SK-N-SH (cell line): ENCODE measurements at regions not wholly inside any gene's neighbourhood (a gene's known extent, or its start where the extent isn't known, plus 50 kb on each side); places are given as distances from the start of the nearest gene placed in this dataset.

Experiments
- CTCF ChIA-PET: fragments of 300-600, 350-600 bp; formaldehyde crosslinking; extraction: SDS; loops from one replicate; lab custom pipeline; 2021; lab: Yijun Ruan, JAX
- POLR2A ChIA-PET: fragments of 350-600 bp; sonication (Branson Sonifier 250); formaldehyde crosslinking; extraction: SDS; loops from one replicate; lab custom pipeline; 2020; ENCODE audit warnings: antibody characterized with exemption, inconsistent platforms; lab: Yijun Ruan, JAX
- DNase-seq: peaks from one replicate; pipeline ENCODE4 v3.0.0; 2012
- H2AFZ ChIP-seq: fragments of 200-600 bp; sonication (generic); 2 replicates; pipeline ENCODE4 v1.8.1; 2016; ENCODE audit warnings: antibody characterized with exemption, mild to moderate bottlenecking, low read depth
- H3F3A ChIP-seq: fragments of 200-600 bp; sonication (generic); replicated peaks from 2 replicates; pipeline ENCODE3; 2016; ENCODE audit warnings: antibody characterized with exemption, mild to moderate bottlenecking; ENCODE audit not compliant: insufficient read depth
- H3K27ac ChIP-seq, 2 experiments: fragments of 200-500 bp in 1 of 2; fragments of 200-600 bp in 1 of 2; sonication (Bioruptor generic) in 1 of 2; sonication (generic), shearing (Covaris generic) in 1 of 2; 2 replicates each; pipeline versions ENCODE4 v1.5.1 to v1.6.1; 2014 to 2016; ENCODE audit warnings: low read depth in 2 of 2, inconsistent platforms in 1 of 2, low read length in 1 of 2, mild to moderate bottlenecking in 1 of 2, mixed read lengths in 1 of 2
- H3K27me3 ChIP-seq: fragments of 200-600 bp; sonication (generic), shearing (Covaris generic); 2 replicates; pipeline ENCODE4 v1.6.1; 2016; ENCODE audit warnings: mixed run types; ENCODE audit not compliant: insufficient read depth
- H3K36me3 ChIP-seq, 2 experiments: fragments of 200-500 bp in 1 of 2; fragments of 200-600 bp in 1 of 2; sonication (Bioruptor generic) in 1 of 2; sonication (generic) in 1 of 2; replicated peaks in 1 of 2; 2 replicates each; pipeline versions ENCODE3 to v1.5.1; 2014 to 2016; ENCODE audit warnings: low read length in 1 of 2, mild to moderate bottlenecking in 1 of 2; ENCODE audit not compliant: insufficient read depth in 2 of 2, control insufficient read depth in 1 of 2
- H3K4me1 ChIP-seq, 2 experiments: fragments of 200-500 bp in 1 of 2; fragments of 200-600 bp in 1 of 2; sonication (Bioruptor generic) in 1 of 2; sonication (generic), shearing (Covaris generic) in 1 of 2; 2 replicates each; pipeline versions ENCODE4 v1.5.1 to v1.6.1; 2014 to 2016; ENCODE audit warnings: low read depth in 1 of 2, low read length in 1 of 2, mixed run types in 1 of 2; ENCODE audit not compliant: insufficient read depth in 2 of 2, control insufficient read depth in 1 of 2
- H3K4me2 ChIP-seq: fragments of 200-600 bp; sonication (generic), shearing (Covaris generic); 2 replicates; pipeline ENCODE4 v1.6.1; 2017; ENCODE audit warnings: mixed run types
- H3K4me3 ChIP-seq, 2 experiments: fragments of 200-500 bp in 1 of 2; fragments of 200-600 bp in 1 of 2; sonication (Bioruptor generic) in 1 of 2; sonication (generic), shearing (Covaris generic) in 1 of 2; 2 replicates each; pipeline versions ENCODE4 v1.5.1 to v1.8.1; 2014 to 2016; ENCODE audit warnings: low read depth in 2 of 2, inconsistent platforms in 1 of 2, low read length in 1 of 2, mild to moderate bottlenecking in 1 of 2, mixed read lengths in 1 of 2, moderate library complexity in 1 of 2
- H3K79me2 ChIP-seq: fragments of 200-600 bp; sonication (generic); 2 replicates; pipeline ENCODE4 v1.8.1; 2017; ENCODE audit warnings: mild to moderate bottlenecking; ENCODE audit not compliant: insufficient read depth
- H3K9ac ChIP-seq: fragments of 200-600 bp; sonication (generic); 2 replicates; pipeline ENCODE4 v1.6.1; 2017; ENCODE audit warnings: mixed run types
- H3K9me2 ChIP-seq: fragments of 200-600 bp; sonication (generic); 2 replicates; pipeline ENCODE4 v1.6.1; 2017; ENCODE audit warnings: mixed run types
- H3K9me3 ChIP-seq: fragments of 200-600 bp; sonication (generic); 2 replicates; pipeline ENCODE4 v1.6.1; 2017; ENCODE audit warnings: mixed run types, mild to moderate bottlenecking, moderate library complexity
- H4K20me1 ChIP-seq: fragments of 200-600 bp; sonication (generic); 2 replicates; pipeline ENCODE4 v1.6.1; 2017; ENCODE audit warnings: mild to moderate bottlenecking, mixed run types; ENCODE audit not compliant: insufficient read depth
- CHD2 ChIP-seq: fragments of 150-350 bp; IDR thresholded peaks from 2 replicates; pipeline ENCODE4 v1.6.1; 2018; ENCODE audit warnings: low read length; ENCODE audit not compliant: partially characterized antibody
- CTCF ChIP-seq: fragments of 200-600 bp; sonication (generic); IDR thresholded peaks from 2 replicates; pipeline ENCODE4 v1.6.1; 2017; ENCODE audit warnings: antibody characterized with exemption, mild to moderate bottlenecking, moderate library complexity
- ELF1 ChIP-seq: IDR thresholded peaks from 2 replicates; pipeline ENCODE4 v1.4.0; 2012
- EP300 ChIP-seq, 2 experiments: IDR thresholded peaks; 2 replicates each; pipeline versions ENCODE4 v1.4.0 to v1.6.1; 2012; ENCODE audit warnings: borderline replicate concordance in 1 of 2, low read depth in 1 of 2, low read length in 1 of 2
- EZH2phosphoT487 ChIP-seq: fragments of 200-600 bp; sonication (generic); IDR thresholded peaks from 2 replicates; pipeline ENCODE4 v1.6.1; 2017; ENCODE audit warnings: low read depth, mixed run types, mild to moderate bottlenecking, antibody characterized with exemption, moderate library complexity, borderline replicate concordance
- FOSL2 ChIP-seq: IDR thresholded peaks from 2 replicates; pipeline ENCODE4 v1.4.0; 2012; ENCODE audit warnings: low read depth, mild to moderate bottlenecking, moderate library complexity, borderline replicate concordance
- GABPA ChIP-seq: IDR thresholded peaks from 2 replicates; pipeline ENCODE4 v1.4.0; 2012; ENCODE audit warnings: low read depth, mild to moderate bottlenecking
- GATA2 ChIP-seq: sonication (generic); formaldehyde crosslinking; IDR thresholded peaks from 2 replicates; pipeline ENCODE4 v1.5.0; 2020; ENCODE audit warnings: mild to moderate bottlenecking, missing genetic modification reagents
- JUND ChIP-seq: IDR thresholded peaks from 2 replicates; pipeline ENCODE4 v1.4.0; 2012
- MXI1 ChIP-seq: IDR thresholded peaks from 2 replicates; pipeline ENCODE4 v1.6.1; 2012; ENCODE audit warnings: mild to moderate bottlenecking, low read depth, low read length, improper control_type of control experiment
- NFIC ChIP-seq: IDR thresholded peaks from 2 replicates; pipeline ENCODE4 v1.4.0; 2012; ENCODE audit warnings: borderline replicate concordance
- NRF1 ChIP-seq: IDR thresholded peaks from 2 replicates; pipeline ENCODE4 v1.6.1; 2012; ENCODE audit warnings: low read depth, mild to moderate bottlenecking, low read length
- PBX3 ChIP-seq: IDR thresholded peaks from 2 replicates; pipeline ENCODE4; 2012
- POLR2AphosphoS5 ChIP-seq: IDR thresholded peaks from 2 replicates; pipeline ENCODE4 v1.6.1; 2012; ENCODE audit warnings: low read depth, low read length
- RAD21 ChIP-seq: IDR thresholded peaks from 2 replicates; pipeline ENCODE4 v1.6.1; 2012; ENCODE audit warnings: mild to moderate bottlenecking, low read length
- RCOR1 ChIP-seq: fragments of 150-350 bp; IDR thresholded peaks from 2 replicates; pipeline ENCODE4 v1.6.1; 2017; ENCODE audit warnings: antibody characterized with exemption, low read length
- RFX5 ChIP-seq: IDR thresholded peaks from 2 replicates; pipeline ENCODE4 v1.6.1; 2012; ENCODE audit warnings: mild to moderate bottlenecking, improper control_type of control experiment, low read length
- RXRA ChIP-seq: IDR thresholded peaks from 2 replicates; pipeline ENCODE4 v1.4.0; 2012; ENCODE audit warnings: low read depth, mild to moderate bottlenecking, borderline replicate concordance
- SIN3A ChIP-seq: IDR thresholded peaks from 2 replicates; pipeline ENCODE4 v1.6.1; 2012; ENCODE audit warnings: low read depth, mild to moderate bottlenecking, low read length, moderate library complexity, borderline replicate concordance
- SMC3 ChIP-seq: IDR thresholded peaks from 2 replicates; pipeline ENCODE4 v1.6.1; 2012; ENCODE audit warnings: low read depth, low read length, improper control_type of control experiment
- TAF1 ChIP-seq: IDR thresholded peaks from 2 replicates; pipeline ENCODE4 v1.6.1; 2012; ENCODE audit warnings: low read depth, mild to moderate bottlenecking, low read length, moderate library complexity, borderline replicate concordance
- TCF12 ChIP-seq: IDR thresholded peaks from 2 replicates; pipeline ENCODE4 v1.4.0; 2012
- TEAD4 ChIP-seq: IDR thresholded peaks from 2 replicates; pipeline ENCODE4 v1.4.0; 2012; ENCODE audit warnings: mild to moderate bottlenecking, borderline replicate concordance; ENCODE audit not compliant: insufficient read depth
- YY1 ChIP-seq: IDR thresholded peaks from 2 replicates; pipeline ENCODE4 v1.4.0; 2012; ENCODE audit warnings: low read depth, mild to moderate bottlenecking
- ZBTB33 ChIP-seq: IDR thresholded peaks from 2 replicates; pipeline ENCODE4 v1.4.0; 2012; ENCODE audit warnings: low read depth, borderline replicate concordance
- WGBS: methylation state at CpG from one replicate; pipeline ENCODE4 v1.1.6; 2017; ENCODE audit warnings: low lambda C conversion rate; 5-methylcytosine and 5-hydroxymethylcytosine counted together
- TF ChIP-seq, protein P1 (sequence below): IDR thresholded peaks from 2 replicates; pipeline ENCODE4 v1.4.0; 2012; ENCODE audit warnings: low read depth, borderline replicate concordance
- TF ChIP-seq, protein P2 (sequence below): IDR thresholded peaks from 2 replicates; pipeline ENCODE4 v1.4.0; 2012; ENCODE audit warnings: low read depth
- TF ChIP-seq, protein P3 (sequence below): fragments of 150-350 bp; IDR thresholded peaks from 2 replicates; pipeline ENCODE4 v1.6.1; 2016; ENCODE audit warnings: mild to moderate bottlenecking, low read depth, low read length

- no peaks in the 10 kb centered on the region for H3K79me2 ChIP-seq
- no peak overlapping the region for H3K4me3 ChIP-seq
- no peak overlapping the region for H3K9ac ChIP-seq
- H3F3A ChIP-seq: no peaks in the 10 kb centered on the region
- no peaks in the 10 kb centered on the region for H3K27me3 ChIP-seq
- 25% methylated on average over 11 of the region's 11 CpGs for WGBS
- no peaks in the 10 kb centered on the region for H3K36me3 ChIP-seq
- H3K4me1 ChIP-seq: peaks cover 0 to 6% of the 10 kb centered on the region in 2 experiments; a peak in 1 of 4 replicates
- no peaks in the 10 kb centered on the region for H3K9me2 ChIP-seq
- TF ChIP-seq RFX5 (no peak), PBX3 (no peak), FOSL2 (no peak), ELF1 (no peak), RXRA (no peak), POLR2AphosphoS5 (no peak), YY1 (no peak), TEAD4 (no peak), TAF1 (no peak), NFIC (no peak), JUND (no peak), SMC3 (no peak), CHD2 (peak; percentile 41), TCF12 (no peak), MXI1 (peak; percentile 74; the same call in 1 of the 2 replicates), GABPA (no peak), SIN3A (no peak), GATA2 (peak; percentile 80), RAD21 (peak; percentile 37), CTCF (no peak), ZBTB33 (no peak), NRF1 (no peak), RCOR1 (peak; percentile 67), EP300 (IDR thresholded peaks at IDR 0.05; ENCODE audit: borderline replicate concordance in 1 of 2, low read depth in 1 of 2, low read length in 1 of 2) (peak in 1 of 2 experiments; percentile 80; a peak in 2 of 4 replicates), EZH2phosphoT487 (no peak)
- TF ChIP-seq, protein P1, sequence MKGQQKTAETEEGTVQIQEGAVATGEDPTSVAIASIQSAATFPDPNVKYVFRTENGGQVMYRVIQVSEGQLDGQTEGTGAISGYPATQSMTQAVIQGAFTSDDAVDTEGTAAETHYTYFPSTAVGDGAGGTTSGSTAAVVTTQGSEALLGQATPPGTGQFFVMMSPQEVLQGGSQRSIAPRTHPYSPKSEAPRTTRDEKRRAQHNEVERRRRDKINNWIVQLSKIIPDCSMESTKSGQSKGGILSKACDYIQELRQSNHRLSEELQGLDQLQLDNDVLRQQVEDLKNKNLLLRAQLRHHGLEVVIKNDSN: no peak
- TF ChIP-seq, protein P2, sequence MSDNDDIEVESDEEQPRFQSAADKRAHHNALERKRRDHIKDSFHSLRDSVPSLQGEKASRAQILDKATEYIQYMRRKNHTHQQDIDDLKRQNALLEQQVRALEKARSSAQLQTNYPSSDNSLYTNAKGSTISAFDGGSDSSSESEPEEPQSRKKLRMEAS: no peak
- TF ChIP-seq, protein P3, sequence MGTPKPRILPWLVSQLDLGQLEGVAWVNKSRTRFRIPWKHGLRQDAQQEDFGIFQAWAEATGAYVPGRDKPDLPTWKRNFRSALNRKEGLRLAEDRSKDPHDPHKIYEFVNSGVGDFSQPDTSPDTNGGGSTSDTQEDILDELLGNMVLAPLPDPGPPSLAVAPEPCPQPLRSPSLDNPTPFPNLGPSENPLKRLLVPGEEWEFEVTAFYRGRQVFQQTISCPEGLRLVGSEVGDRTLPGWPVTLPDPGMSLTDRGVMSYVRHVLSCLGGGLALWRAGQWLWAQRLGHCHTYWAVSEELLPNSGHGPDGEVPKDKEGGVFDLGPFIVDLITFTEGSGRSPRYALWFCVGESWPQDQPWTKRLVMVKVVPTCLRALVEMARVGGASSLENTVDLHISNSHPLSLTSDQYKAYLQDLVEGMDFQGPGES: no peak
- no peaks in the 10 kb centered on the region for H3K9me3 ChIP-seq
- peak; percentile 49 for DNase-seq
- H3K4me2 ChIP-seq: no peak overlapping the region
- no peaks in the 10 kb centered on the region for H4K20me1 ChIP-seq
- ChIA-PET POLR2A (interaction anchor here (1.3 kb wide), 1 partner anchor 10 kb away, joined by 3 read pairs; no protein-coding TSS in a partner anchor), CTCF (interaction anchor here (0.9 to 1.9 kb wide), 3 partner anchors 10 to 20 kb away, joined by 3 to 4 read pairs (median 3); no protein-coding TSS in a partner anchor)
- H3K27ac ChIP-seq: no peak overlapping the region
- H2AFZ ChIP-seq: no peak overlapping the region
These were observed 1110.6 kb downstream of the TYW1 start for GRCh38 chr7:68107261-68107660.
